HK-2 (cell line): ENCODE measurements at regions not wholly inside any gene's neighbourhood (a gene's known extent, or its start where the extent isn't known, plus 50 kb on each side); places are given as distances from the start of the nearest gene placed in this dataset.
"Not testable (repeated sequence)": the region's sequence is repeated elsewhere in the genome, so short reads cannot be mapped to it uniquely, and the experiment has no call there.

Experiments used
- DNase-seq: peaks from one replicate; pipeline ENCODE4 v3.0.0-alpha.2; 2018; ENCODE audit not compliant: unreplicated experiment

- DNase-seq = no peak
These were observed 66.9 kb upstream of the GSC start for GRCh38 chr14:94836849-94837248.

GRCh38 chr14:94833633-94834032 lies 63.7 kb upstream of the GSC start:
- DNase-seq = no peak

- DNase-seq = no peak
These were observed 61.2 kb upstream of the GSC start for GRCh38 chr14:94831085-94831484.

GRCh38 chr14:94827711-94828447 lies 58.0 kb upstream of the GSC start:
- no peak for DNase-seq

- no peak for DNase-seq
These were observed 56.9 kb upstream of the GSC start for GRCh38 chr14:94826774-94827173.

GRCh38 chr14:94823556-94824341 lies 53.8 kb upstream of the GSC start:
- peak; percentile 15 for DNase-seq

GRCh38 chr14:94821705-94822104 lies 51.8 kb upstream of the GSC start:
- no peak for DNase-seq

- not testable (repeated sequence) for DNase-seq
These were observed 51.0 kb upstream of the GSC start for GRCh38 chr14:94820932-94821331.
